MM.1S (cell line): ENCODE measurements at regions not wholly inside any gene's neighbourhood (a gene's known extent, or its start where the extent isn't known, plus 50 kb on each side); places are given as distances from the start of the nearest gene placed in this dataset.

ENCODE experiments used
- CTCF ChIP-seq: fragments of 300-600 bp; sonication (generic); IDR thresholded peaks from 2 replicates; pipeline ENCODE4 v1.5.1; 2016; ENCODE audit warnings: antibody characterized with exemption, low read length, mixed read lengths
- EZH2 ChIP-seq: fragments of 300-600 bp; sonication (generic); optimal IDR thresholded peaks from 2 replicates; pipeline ENCODE3; 2017; ENCODE audit warnings: low read depth, mild to moderate bottlenecking, antibody characterized with exemption, low read length, mixed read lengths
- EZH2phosphoT487 ChIP-seq: fragments of 300-600 bp; sonication (generic); IDR thresholded peaks from 2 replicates; pipeline ENCODE4 v1.6.1; 2018; ENCODE audit warnings: antibody characterized with exemption, low read length

- TF ChIP-seq CTCF (no peak), EZH2 (no peak), EZH2phosphoT487 (no peak)
These were observed 70.0 kb upstream of the ZNF236 start for GRCh38 chr18:76752400-76752799.
